GM12864 (cell line): ENCODE measurements at regions not wholly inside any gene's neighbourhood (a gene's known extent, or its start where the extent isn't known, plus 50 kb on each side); places are given as distances from the start of the nearest gene placed in this dataset.

Source experiments
- DNase-seq: peaks from one replicate; pipeline ENCODE4 v3.0.0-alpha.2; 2011; ENCODE audit warnings: low read depth
- H3K4me3 ChIP-seq: 2 replicates; pipeline ENCODE4 v1.5.1; 2011; ENCODE audit warnings: mild to moderate bottlenecking, low read depth, low read length, control low read depth
- TF ChIP-seq, protein P1 (sequence below): IDR thresholded peaks from 2 replicates; pipeline ENCODE4 v1.5.1; 2011; ENCODE audit warnings: low read depth, mild to moderate bottlenecking, moderate library complexity, low read length, control low read depth, inconsistent platforms; ENCODE audit errors: missing control alignments

DNA sequence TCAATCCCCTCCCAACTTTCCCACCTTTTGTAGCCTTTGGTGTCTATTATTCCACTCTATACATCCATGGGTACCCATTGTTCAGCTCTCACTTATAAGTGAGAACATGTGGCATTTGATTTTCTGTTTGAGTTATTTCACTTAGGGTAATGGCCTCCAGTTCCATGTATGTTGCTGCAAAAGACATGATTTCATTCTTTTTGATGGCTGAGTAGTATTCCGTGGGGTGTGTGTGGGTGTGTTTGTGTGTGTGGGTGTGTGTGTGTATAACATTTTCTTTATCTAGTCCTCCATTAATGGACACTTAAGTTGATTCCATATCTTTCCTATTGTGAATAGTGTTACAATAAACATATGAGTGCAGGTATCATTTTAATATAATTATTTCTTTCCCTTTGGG is 157.5 kb upstream of the FSTL4 start:
- TF ChIP-seq, protein P1, sequence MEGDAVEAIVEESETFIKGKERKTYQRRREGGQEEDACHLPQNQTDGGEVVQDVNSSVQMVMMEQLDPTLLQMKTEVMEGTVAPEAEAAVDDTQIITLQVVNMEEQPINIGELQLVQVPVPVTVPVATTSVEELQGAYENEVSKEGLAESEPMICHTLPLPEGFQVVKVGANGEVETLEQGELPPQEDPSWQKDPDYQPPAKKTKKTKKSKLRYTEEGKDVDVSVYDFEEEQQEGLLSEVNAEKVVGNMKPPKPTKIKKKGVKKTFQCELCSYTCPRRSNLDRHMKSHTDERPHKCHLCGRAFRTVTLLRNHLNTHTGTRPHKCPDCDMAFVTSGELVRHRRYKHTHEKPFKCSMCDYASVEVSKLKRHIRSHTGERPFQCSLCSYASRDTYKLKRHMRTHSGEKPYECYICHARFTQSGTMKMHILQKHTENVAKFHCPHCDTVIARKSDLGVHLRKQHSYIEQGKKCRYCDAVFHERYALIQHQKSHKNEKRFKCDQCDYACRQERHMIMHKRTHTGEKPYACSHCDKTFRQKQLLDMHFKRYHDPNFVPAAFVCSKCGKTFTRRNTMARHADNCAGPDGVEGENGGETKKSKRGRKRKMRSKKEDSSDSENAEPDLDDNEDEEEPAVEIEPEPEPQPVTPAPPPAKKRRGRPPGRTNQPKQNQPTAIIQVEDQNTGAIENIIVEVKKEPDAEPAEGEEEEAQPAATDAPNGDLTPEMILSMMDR = no peak
- no peak for DNase-seq
- H3K4me3 ChIP-seq = no peak overlapping the region

DNA sequence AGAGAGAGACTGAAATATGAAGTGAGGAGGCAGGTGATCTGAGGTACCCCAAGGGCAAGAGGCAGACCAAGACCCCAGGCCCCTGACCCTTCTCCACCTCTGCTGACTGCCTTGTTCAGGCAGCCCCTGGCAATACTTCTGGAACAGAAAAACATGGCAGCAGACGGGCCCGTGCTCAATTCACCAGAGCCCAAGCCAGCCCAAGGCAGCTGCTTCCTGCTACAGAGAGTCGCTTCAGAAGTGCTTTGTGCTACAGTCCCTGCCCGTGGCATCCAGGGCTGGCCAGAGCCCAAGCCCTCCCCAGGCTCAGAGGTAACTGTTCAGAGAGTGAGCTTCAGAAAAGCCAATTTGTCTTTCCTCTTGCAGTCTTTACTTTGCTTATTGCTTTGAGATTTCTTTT is 151.4 kb upstream of the FSTL4 start:
- TF ChIP-seq, protein P1 = no peak
- no peak for DNase-seq
- no peak overlapping the region for H3K4me3 ChIP-seq

DNA sequence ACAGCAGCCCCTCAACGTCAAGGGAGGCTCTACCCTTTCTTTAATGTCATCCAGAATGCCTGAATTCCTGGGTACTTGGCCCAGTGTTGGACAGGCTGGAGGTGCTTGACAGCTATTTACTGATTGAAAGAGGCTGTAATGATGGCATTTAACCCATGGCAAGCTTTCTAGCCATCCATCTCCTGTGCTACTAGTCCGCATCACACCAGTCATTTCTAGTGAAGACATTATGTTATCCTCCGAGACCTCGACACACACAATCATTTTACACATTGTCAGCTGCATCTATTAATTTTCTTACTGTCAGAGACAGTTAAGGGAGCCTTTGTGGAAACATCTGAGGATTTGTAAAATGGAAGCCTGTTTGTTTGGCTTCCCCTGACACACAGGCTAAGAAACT is 149.3 kb upstream of the FSTL4 start:
- DNase-seq = no peak
- no peak overlapping the region for H3K4me3 ChIP-seq
- TF ChIP-seq, protein P1 = no peak

DNA sequence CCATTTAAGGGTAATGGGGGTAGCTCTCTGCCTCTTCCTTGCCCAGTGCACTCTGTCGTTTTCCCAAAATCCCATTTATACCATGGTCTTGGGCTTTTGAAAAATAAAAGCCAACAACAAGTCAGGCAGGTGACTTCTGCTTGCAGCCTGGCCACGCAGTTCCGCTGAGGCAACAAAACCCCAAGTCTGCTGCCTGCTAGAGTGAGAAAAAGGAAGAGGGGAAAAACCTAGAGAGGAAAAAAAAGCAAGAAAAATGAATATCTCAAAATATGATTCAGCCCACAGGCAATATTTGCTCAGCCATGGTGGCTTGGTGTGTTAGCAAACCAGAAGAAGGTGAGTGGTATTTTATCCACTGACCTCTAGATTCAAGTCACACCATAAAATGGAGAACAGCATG is 148.2 kb upstream of the FSTL4 start:
- DNase-seq = no peak
- H3K4me3 ChIP-seq = no peak overlapping the region
- TF ChIP-seq, protein P1 = no peak

DNA sequence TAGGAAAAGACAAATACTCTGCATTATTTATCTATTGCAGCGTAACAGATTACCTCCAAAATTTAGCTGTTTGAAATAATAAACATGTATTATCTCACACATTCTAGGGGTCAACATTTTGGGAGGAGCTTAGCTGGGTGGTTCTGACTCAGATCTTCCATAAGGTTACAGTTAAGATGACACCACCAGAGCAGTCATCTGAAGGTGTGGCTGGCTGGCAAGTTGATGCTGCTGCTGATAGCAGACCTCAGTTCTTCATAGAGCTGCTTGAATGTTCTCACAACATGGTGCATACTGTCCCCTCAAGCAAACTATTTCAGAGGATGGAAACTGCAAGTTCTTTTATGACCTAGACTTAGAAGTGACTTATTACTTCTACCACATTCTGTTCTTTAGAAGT is 146.3 kb upstream of the FSTL4 start:
- H3K4me3 ChIP-seq = no peak overlapping the region
- TF ChIP-seq, protein P1 = no peak
- no peak for DNase-seq

DNA sequence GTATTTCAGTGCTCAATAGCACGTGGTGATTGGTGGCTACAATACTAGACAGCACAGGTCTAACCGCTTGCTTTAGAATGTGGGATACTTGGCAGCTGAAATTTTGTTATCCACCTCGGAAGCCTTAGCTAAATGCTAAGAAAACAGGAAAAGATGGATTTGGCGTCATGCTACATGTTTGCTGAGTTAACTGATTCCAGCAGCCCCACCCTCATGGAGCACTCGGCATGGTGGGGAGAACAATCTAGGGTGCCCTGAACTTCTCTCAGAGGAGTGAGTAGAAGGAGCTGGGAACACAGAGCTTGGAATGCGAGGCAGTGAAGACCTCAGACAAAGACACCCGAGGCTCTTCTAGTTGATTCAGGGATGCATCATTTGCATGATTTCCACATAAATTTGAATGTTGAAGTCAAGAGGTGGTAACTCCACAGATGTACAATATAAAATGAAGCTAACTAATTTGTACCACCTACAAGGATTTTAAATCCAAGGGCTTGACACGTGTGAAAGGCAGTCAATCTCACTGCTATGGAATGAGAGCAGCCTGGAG is 145.1 kb upstream of the FSTL4 start:
- no peak overlapping the region for H3K4me3 ChIP-seq
- TF ChIP-seq, protein P1 = no peak
- no peak for DNase-seq

DNA sequence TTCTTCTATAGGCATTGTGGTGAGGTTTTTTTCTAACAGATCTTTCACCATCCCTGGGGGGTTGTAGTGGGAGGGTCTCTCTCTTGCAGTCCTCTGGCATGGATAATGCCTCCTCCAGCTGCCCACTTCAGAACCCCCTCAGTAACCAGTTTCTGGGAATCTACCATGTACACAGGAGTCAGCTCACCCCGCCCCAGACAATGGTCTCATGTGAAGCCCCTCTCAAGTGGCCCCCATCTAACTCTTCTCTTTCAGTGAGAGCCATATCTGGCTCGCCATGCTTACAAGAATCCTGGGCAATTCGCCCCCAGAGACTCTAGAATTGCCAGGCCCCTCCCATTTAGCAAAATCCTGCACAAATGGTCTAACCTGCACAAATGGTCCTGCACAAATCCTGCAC is 144.4 kb upstream of the FSTL4 start:
- TF ChIP-seq, protein P1 = no peak
- no peak for DNase-seq
- no peak overlapping the region for H3K4me3 ChIP-seq
